GM21786 (cell line): ENCODE measurements at regions not wholly inside any gene's neighbourhood (a gene's known extent, or its start where the extent isn't known, plus 50 kb on each side); places are given as distances from the start of the nearest gene placed in this dataset.
"Not testable (repeated sequence)": the region's sequence is repeated elsewhere in the genome, so short reads cannot be mapped to it uniquely, and the experiment has no call there.

Experiments
- ATAC-seq: cut with Tn5 transposase; IDR thresholded peaks from one replicate; pipeline ENCODE4 v1.9.1; 2021; ENCODE audit not compliant: unreplicated experiment

DNA sequence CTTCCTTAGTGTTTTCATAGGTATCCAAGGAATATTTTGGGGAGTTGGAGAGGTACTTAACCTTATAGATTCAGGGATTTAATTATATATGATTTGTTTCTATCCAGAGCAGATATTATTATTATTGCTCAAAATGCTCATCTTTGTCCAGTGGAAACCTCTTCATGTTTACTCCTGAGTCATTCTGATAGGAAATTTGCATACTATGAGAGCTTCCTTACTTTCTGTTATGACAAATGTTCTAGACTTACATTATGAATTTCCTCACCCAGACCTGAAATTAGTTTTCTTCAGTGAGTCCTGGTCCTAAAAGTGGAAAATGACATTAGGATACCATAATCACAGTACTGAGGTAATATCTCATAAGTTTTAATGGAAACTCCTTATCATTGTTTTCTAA, 57.5 kb upstream of the PLPPR5 start:
- no peak for ATAC-seq

DNA sequence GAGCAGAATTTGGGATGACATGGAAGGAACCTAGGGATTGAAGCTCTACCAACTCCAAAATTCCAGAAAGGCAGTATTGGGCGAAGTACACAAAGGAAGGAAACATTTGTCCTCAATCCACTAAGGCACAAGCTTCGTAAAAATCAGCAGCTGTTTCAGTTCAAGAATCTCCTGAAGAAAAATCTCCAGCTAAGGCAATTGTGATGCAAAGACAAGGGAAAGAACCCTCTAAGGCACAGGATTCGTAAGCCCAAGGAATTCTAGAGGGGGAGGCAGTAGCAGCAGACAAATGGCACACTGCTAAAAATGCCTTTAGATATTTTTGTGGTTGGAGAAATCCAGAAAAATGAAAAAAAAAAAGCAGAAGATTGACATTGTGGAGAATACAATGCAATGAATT, 64.5 kb upstream of the PLPPR5 start:
- ATAC-seq = no peak

DNA sequence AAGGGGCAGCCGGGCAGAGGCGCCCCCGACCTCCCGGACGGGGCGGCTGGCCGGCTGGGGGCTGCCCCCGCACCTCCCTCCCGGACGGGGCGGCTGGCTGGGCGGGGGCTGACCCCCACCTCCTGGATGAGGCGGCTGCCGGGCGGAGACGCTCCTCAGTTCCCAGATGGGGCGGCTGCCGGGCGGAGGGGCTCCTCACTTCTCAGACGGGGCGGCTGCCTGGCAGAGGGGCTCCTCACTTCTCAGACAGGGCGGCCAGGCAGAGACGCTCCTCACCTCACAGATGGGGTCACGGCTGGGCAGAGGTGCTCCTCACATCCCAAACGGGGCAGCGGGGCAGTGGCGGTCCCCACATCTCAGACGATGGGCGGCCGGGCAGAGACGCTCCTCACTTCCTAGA, 73.9 kb upstream of the PLPPR5 start:
- ATAC-seq = not testable (repeated sequence)

DNA sequence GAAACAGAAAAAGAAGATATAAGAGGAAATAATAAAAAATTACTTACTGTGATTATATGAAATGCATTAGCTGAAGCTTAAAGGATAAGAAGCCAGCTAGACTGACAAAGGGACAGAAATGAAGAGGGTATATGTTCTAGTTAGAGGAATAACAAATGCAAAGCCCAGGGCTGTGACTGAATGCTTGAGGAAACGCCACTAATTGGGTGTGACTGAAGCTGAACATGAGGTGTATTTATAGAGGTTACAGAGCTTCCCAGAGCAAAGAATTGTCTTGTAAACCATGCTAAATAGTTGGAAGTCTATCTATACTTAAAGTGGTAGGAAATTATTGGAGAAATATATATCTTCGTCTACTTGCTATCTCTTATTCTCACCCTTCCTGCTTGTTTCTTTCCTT, 77.7 kb upstream of the PLPPR5 start:
- no peak for ATAC-seq

DNA sequence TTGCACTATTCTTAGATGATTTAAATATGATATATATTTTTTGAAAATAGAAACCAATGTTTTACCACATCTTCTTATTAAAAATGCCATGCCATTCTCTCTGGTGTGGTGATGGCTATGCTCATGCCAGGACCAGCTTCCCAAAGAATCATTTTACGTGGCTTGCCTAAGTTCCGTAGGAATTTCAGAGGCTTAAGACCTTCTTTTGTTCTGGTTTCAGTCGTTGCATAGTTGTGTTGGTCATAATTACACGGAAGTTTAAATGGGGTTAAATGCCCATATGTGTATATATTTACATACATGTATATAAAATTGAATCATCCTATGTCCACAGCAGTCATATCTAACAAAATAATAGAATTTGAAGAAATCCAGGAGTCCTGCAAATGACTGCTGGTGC, 78.7 kb upstream of the PLPPR5 start:
- ATAC-seq = no peak

DNA sequence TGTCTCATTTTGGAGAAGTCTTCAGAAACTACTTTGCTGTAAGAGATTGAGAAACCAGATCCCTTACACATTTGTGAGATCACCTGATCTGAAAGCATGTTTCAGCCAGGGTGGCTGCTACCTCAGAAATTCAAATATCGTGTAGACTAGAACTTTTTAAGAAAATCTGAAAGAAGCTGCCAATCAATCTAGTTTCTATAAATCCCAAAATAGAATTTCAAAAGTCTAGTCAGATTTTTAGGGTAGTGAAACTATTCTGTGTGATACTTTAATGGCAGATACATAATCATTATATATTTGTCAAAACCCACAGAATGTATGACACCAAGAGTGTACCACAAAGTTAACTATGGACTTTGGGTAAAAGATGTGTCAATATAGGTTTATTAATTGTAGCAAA, 79.9 kb upstream of the PLPPR5 start:
- ATAC-seq = peak; percentile 54

DNA sequence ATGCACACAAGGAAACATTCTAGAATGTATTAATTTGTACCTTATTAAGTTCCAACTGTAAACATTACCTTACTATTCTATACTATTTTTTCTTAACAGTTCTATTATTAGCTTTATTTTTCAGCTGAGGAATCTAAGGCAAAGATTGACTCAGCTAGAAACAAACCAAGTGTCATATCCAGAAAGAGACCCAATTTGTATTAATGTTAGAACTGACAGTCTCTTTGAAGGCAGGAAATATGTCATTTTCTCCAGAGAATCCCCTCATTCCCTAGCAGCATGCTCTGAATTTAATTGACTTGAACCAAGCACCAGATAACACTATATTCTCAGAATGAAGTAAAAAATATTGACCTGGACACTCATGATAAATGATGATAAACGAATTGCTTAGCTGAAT, 81.4 kb upstream of the PLPPR5 start:
- no peak for ATAC-seq

DNA sequence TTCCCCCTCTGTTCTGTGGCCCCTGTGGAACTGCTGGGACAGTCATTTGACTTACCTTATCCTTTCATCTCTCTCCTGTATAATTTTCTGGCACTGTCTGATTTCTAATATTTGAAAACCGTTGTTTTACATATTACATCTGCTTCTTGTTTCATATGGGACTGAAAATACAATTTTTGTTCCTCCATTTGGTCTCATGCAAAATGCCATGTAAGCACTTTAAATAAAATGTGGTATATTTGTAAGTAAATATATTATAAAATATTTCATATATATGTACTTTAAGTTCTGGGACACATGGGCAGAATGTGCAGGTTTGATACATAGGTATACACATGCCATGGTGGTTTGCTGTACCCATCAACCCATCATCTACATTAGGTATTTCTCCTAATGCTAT, 93.9 kb upstream of the PLPPR5 start:
- no peak for ATAC-seq

DNA sequence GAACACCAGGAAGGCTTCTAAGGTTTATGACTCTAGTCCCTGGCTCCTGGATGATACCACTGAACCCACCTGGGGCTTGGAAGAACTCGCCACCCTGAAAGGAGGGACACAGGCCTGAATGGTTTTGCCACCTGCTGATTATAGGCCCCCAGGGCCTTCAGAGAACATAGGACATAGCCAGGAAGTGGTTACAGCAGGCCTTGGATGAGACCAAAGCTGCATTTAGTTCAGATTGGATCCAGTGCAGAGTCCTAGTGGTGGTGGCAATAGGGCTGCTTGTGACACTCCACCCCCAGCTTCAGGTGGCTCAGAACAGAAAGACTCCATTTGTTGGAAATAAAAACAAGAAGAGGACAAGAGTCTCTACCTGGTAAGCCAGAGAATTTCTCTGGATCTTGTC, 101.6 kb upstream of the PLPPR5 start:
- ATAC-seq = no peak

DNA sequence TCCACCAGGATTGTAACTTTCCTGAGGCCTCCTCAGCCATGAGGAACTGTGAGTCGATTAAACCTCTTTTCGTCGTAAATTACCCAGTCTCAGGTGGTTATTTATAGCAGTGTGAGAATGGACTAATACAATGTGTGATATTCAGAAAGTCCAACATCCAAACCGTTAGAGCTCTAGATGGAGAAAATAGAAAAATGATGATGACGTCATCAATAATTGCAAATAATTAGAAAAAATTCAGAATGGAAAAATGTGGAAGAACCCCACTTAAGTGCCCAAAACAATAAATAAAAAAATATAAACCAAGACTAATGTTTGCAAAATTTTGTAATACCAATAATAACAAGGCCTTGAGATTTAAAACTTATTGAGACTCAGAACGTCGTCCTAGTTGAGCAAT, 103.0 kb upstream of the PLPPR5 start:
- no peak for ATAC-seq

DNA sequence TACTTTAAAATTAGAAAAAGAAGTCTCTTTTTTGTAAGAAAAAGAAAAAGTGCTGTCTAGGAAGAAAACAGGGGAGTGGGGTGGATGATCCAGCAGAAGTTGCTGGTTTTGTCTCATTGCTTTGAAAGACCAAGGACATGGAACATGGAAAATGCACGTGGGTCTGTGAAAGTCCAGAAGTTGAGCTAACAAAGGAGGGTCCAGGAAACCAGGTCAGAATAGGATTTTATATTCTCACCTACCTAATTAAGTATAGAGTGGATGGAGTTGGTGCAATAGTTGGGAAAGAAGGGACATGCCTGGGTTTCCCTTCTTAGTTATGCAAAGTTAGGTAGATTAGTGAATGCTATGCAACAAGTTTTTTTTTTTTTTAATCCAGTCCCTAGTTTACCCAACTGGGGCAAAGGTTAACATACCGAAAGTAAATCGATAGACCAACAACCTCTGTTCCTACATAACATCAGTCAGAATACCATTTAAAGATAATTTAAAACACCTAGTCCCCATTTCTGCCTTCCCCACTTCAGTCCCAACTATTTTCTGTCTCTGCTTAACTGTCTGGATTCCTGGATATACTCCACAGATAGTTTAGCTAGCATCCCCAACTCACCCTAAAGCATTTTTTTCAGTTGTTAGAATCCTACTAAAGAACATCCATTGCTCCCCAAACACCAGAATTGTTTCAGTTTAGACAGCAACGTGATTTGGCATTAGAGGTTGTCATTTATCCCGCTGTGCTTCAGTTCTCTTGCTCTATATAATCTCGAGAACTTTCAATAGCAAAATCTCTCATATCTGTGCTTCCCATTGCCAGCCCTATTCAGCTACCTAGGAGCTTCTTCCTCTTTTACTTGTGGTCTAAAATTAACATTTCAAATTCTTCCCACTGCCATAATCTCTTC, 105.7 kb upstream of the PLPPR5 start:
- ATAC-seq = no peak

DNA sequence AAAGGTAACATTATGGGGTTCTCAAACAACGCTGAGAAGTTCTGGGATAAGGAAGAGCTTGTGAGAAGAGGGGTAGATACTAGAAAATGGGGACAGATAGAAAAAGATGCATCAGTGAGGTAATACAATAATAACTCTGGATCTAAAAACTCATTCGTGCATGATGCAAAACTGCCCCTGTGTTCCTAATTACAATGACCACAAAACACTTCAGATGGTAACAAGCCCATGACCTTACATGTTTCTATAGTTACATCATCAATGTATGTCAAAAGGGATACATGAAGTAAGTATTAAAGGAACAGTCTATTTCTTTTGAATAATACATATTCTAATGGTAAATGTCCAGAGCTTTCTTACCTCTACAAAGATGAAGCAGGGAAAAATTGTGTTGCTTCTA, 110.6 kb upstream of the PLPPR5 start:
- no peak for ATAC-seq

DNA sequence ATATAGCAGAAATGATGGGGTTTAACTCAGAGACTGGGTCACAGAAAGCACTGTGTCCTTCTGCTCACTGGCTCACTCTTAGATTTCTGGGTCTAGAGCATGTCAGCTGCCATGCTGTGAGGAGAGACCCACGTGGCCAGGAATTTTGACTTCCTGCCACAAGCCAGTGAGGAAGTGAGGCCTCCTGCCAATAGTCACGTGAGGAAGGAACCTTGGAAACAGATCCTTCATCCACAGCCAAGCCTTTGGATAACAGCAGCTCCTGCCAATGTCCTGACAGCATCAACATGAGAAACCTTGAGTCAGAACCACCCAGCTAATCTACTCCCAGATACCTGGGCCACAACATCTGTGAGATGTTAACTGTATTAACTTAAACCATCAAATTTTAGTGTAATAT, 114.5 kb upstream of the PLPPR5 start:
- ATAC-seq = no peak

DNA sequence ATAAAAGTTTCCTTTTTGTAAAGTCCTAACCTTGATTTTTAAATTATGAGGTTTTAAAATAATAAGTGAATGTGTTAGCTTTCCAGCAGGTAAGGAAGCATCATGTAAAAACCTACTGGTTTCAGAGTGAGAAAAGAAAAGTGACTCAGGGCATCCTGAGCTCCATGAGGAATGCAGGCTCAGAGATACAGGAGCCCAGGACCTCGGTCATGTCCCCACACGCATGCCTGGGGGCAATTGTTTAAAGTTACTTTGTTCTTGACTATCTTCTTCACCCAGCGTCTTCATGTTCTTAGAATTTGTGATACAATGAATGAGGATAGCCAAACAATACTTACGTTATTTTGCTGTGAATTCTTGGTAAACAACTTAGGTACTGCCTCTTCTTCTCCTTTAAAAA, 117.4 kb upstream of the PLPPR5 start:
- no peak for ATAC-seq

DNA sequence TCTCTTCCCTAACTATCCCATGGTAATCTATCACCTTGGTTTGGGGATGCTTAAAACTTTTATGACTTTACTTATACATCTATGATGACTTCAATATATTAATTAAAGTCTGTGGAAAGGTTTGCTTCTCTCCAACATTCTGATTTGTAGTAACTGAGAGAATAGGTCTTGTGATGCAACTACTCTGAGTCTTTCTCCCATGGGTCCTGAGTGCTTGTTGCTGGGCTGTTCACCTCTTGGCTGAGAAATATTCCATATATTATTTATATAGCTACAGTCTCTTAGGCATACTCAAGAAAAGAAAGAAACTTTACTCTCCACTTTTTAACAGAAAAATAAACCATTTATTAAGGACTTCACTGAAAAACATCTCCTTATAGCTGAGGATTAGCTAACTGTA, 119.3 kb upstream of the PLPPR5 start:
- no peak for ATAC-seq

DNA sequence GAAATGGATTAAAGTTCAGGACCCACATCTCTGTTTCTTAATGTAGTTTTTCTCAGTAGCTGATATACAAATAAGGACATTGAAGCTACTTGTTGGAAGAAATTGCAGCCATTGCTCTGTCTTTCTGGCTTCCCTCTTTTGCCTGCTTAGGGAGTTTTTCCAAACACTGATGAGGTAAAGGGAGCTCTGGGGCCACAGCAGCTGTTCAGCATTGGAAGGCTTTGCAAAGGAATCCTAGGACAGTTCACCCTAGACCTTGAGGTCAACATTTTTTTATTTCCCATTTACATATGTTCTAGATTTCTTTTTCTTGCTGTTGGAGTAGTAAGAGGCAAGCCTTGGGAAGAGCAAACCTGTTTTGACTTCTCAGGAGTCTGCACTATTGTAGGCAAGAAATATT, 126.9 kb upstream of the PLPPR5 start:
- no peak for ATAC-seq

DNA sequence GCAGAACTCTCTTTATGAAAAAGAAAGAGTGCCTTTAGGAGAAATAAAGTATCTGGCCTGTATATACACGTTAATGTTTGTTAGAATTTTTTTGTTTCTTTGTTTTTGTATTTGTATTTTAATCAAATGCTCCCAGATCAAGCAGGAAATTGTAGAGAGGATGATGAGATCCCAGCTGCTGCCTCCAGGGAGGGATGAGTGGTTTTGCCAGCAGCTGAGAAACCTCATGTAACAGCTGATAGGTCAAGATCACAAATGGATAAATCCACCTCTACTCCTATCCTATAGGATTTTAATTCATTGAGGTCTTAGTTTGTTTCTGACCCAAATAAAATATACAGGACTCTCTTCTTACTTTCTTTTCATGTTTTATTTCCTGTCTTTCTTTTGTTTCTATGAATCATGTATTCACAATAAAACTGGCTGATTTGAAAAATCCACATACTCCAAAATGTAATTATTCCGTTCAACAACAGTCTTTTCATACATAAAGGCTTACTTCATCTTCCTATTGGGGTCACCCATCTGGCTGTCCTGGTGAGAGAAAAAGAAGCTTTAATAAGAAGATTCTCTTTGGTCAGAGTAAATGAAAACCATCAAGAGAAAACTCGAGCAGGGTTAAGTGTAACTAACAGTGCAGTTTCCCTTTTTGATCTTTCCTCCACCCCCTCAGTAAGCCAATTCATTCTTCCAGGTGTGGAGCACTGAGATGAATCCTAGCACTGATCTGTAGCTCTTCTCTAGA, 129.3 kb upstream of the PLPPR5 start:
- no peak for ATAC-seq

DNA sequence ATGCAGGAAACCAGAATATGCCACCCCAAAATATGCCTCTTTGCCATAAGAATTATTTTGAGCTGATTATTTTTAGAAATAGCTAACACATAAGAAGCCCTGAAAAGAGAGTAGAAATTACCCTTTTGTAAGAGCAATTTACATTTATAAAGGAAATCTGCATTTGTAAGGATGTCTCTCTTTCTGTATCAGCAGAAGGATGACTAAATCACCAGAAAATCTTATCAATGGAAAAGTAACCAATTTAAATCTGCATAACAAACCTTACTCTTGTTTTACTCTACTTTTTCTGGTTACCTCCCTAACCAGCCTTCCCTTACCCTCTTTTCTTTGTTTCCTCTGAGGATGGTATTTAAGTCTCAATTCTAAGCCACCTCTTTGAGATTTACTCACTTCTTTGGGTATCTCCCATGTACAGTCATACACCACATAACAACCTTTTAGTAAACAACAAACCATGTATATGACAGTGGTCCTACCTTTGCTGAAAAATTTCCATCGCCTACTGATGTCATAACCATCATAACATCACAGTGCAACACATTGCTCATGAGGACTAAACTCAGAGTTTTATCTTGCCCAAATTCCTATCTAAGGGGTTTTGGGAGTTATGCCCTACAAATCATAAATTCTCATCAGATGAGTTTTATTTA, 126.6 kb upstream of the PLPPR4 start:
- no peak for ATAC-seq

DNA sequence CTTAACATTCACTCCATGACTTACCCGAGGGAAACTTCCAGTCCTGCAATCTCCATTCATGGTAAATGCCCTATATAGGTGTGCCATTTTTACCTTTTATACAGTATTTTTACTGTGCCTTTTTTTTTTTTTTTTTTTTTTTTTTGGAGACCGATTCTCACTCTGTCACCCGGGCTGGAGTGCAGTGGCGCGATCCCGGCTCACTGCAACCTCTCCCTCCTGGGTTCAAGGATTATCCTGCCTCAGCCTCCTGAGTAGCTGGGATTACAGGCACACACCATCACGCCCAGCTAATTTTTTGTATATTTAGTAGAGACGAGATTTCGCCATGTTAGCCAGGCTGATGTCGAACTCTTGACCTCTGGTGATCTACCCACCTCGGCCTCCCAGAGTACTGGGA, 124.4 kb upstream of the PLPPR4 start:
- ATAC-seq = no peak

DNA sequence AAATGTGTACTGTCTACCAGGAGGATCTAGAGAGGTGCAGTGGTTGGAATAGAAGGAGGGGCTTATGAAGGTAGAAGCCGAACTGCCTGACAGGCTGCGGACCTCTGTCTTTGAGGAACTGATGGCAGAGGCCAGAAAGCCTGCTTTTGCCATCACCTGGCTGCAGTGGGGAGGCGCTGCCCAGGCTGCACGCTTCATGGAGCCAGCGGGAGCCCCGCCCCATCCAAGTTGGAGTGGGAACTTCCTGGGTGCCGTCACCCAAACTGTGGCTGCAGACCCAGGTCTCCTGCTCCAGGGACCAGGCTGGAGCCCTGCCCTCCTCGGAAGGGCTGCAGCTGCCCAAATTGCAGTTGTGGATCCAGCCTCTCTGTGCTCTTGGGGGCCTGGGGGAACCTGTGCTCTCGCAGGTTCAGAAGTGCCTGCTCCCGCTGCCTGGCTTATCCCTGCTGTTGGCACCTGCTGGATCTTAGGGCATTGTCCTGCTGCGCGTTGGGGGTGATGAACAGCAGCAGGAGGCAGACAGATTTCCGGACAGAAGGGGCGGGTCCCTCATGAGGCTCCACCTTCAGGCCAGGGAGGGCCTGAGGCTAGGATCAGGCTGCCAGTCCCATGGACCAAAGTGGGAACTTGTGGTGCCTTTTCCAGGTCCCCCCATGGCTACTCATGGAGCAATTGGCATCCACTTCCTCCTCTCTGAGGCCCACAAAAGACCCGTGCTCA, 118.0 kb upstream of the PLPPR4 start:
- no peak for ATAC-seq

DNA sequence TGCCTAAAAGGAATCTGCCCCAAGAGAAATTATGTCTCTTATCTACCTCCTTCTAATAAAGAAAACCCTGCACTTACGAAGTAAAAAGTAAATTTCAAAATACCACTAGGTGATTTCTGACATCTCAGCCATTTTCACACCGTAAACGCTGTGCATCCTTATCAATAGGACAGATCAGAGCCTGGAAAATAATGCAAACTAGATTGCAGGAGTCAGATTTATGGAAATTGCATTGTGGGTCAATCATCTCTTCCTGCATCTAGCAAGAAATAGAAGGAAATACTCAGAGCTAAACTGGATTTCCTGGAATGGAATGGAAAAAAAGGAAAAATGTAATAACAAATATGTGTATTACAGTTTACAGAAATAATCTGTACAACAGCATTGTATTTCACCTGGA, 114.3 kb upstream of the PLPPR4 start:
- ATAC-seq = no peak
